Activated T-cell treated with anti-CD3 and anti-CD28 coated beads, Interleukin-2, amount 50 U/mL, for 72 hours (primary cell): ENCODE measurements at regions not wholly inside any gene's neighbourhood (a gene's known extent, or its start where the extent isn't known, plus 50 kb on each side); places are given as distances from the start of the nearest gene placed in this dataset.

Experiments
- ATAC-seq, 2 donors: fragments of 150-1000 bp; cut with Tn5 transposase; replicated peaks in 1 of 2; 2 replicates each; pipeline ENCODE4 v1.10.0; 2021; ENCODE audit warnings: moderate library complexity in 2 of 2, mild to moderate bottlenecking in 1 of 2
- DNase-seq, 2 donors: peaks; one replicate each; pipeline ENCODE4 v3.0.0; 2021 to 2022; ENCODE audit warnings: mixed read lengths in 1 of 2
- H3K27ac Mint-ChIP-seq: one replicate; pipeline ENCODE4 v1.8.0; 2022; ENCODE audit warnings: mild to moderate bottlenecking, moderate library complexity, mixed read lengths
- H3K27me3 Mint-ChIP-seq: one replicate; pipeline ENCODE4 v1.8.0; 2022; ENCODE audit warnings: low read depth, mixed read lengths
- H3K36me3 Mint-ChIP-seq, 2 donors: one replicate each; pipeline ENCODE4 v1.8.0; 2022; ENCODE audit warnings: mixed read lengths in 2 of 2, mild to moderate bottlenecking in 1 of 2; ENCODE audit not compliant: insufficient read depth in 2 of 2
- H3K4me1 Mint-ChIP-seq: one replicate; pipeline ENCODE4 v1.8.0; 2022; ENCODE audit warnings: low read depth, mixed read lengths
- H3K4me3 Mint-ChIP-seq, 2 donors: one replicate each; pipeline ENCODE4 v1.8.0; 2022; ENCODE audit warnings: mild to moderate bottlenecking in 2 of 2, mixed read lengths in 2 of 2, moderate library complexity in 2 of 2
- H3K9me3 Mint-ChIP-seq, 2 donors: one replicate each; pipeline ENCODE4 v1.8.0; 2022; ENCODE audit warnings: mixed read lengths in 2 of 2

- Mint-ChIP-seq H3K4me3 (no peak overlapping the region), H3K4me1 (no peaks in the 10 kb centered on the region), H3K27ac (no peak overlapping the region), H3K27me3 (peaks cover 12% of the 10 kb centered on the region), H3K9me3 (no peaks in the 10 kb centered on the region), H3K36me3 (no peaks in the 10 kb centered on the region)
- no peak for DNase-seq
- no peak for ATAC-seq
Observed at GRCh38 chr3:10746684-10747083, 69.3 kb upstream of the SLC6A11 start.

GRCh38 chr3:10747341-10747740 is 68.7 kb upstream of the SLC6A11 start:
- ATAC-seq (no peak), DNase-seq (no peak)
- Mint-ChIP-seq H3K9me3 (no peaks in the 10 kb centered on the region), H3K27ac (no peak overlapping the region), H3K36me3 (no peaks in the 10 kb centered on the region), H3K27me3 (peaks cover 12% of the 10 kb centered on the region), H3K4me1 (no peaks in the 10 kb centered on the region), H3K4me3 (no peak overlapping the region)

DNA sequence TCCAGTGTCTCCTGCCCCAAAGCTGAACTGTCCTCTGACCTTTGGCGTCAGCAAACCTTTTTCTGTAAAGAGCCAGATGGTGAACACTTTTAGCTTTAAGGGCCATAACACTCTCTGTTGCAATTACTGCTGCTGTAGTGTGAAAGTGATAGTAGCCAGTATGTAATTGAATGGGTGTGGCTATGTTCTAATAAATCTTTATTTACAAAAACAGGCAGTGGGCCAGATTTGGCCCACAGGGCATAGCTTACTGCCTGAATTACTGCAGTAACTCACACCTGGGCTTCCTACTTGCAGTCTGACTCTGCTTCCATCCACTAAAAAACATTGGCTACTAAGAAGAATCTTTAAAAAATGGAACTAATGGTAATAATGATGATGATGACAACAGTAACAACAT is 68.0 kb upstream of the SLC6A11 start:
- H3K4me3 Mint-ChIP-seq, result no peak overlapping the region
- no peaks in the 10 kb centered on the region for H3K9me3 Mint-ChIP-seq
- ATAC-seq (no peak), DNase-seq (no peak)
- H3K36me3 Mint-ChIP-seq, result no peaks in the 10 kb centered on the region
- H3K27me3 Mint-ChIP-seq, result peaks cover 13% of the 10 kb centered on the region
- no peak overlapping the region for H3K27ac Mint-ChIP-seq
- H3K4me1 Mint-ChIP-seq, result no peaks in the 10 kb centered on the region

DNA sequence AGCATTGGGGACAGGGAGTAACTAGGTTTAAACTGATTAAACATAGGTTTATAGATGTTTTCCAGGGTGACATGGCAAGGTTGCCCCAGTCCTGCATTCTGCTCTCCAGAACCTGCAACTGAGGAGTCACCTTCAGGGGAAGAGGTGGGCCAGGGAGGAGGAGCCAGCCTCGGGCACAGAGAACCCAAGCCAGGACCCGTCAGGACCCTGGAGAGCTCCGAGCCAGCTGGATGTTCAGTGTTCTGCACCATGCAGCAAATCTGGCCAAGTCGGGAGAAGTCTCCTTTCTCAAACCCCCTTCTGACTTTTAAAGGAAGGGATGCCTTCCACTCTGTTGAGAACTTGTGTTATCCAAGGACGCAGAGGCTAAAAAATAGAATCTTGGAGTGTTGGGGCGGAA is 62.1 kb upstream of the SLC6A11 start:
- Mint-ChIP-seq H3K4me3 (no peak overlapping the region), H3K27me3 (peaks cover 38% of the 10 kb centered on the region), H3K36me3 (no peaks in the 10 kb centered on the region), H3K4me1 (peaks cover 16% of the 10 kb centered on the region), H3K27ac (no peak overlapping the region), H3K9me3 (no peaks in the 10 kb centered on the region)
- no peak for ATAC-seq
- peak; percentile 38 to 56 for DNase-seq

- ATAC-seq (no peak), DNase-seq (no peak)
- Mint-ChIP-seq H3K36me3 (no peaks in the 10 kb centered on the region), H3K27me3 (peaks cover 59% of the 10 kb centered on the region), H3K9me3 (no peaks in the 10 kb centered on the region), H3K4me1 (peaks cover 16% of the 10 kb centered on the region), H3K27ac (no peak overlapping the region), H3K4me3 (no peak overlapping the region)
Observed at GRCh38 chr3:10756546-10756945, 59.5 kb upstream of the SLC6A11 start.

- DNase-seq (peak; percentile 37 to 53), ATAC-seq (peak; percentile 82 to 83)
- H3K9me3 Mint-ChIP-seq, result no peaks in the 10 kb centered on the region
- no peak overlapping the region for H3K27ac Mint-ChIP-seq
- H3K27me3 Mint-ChIP-seq, result peaks cover 61% of the 10 kb centered on the region
- peaks cover 16% of the 10 kb centered on the region for H3K4me1 Mint-ChIP-seq
- H3K36me3 Mint-ChIP-seq, result no peaks in the 10 kb centered on the region
- H3K4me3 Mint-ChIP-seq, result no peak overlapping the region
Observed at GRCh38 chr3:10757021-10757820, 58.8 kb upstream of the SLC6A11 start.

- peaks cover 16% of the 10 kb centered on the region for H3K4me1 Mint-ChIP-seq
- H3K27ac Mint-ChIP-seq, result no peak overlapping the region
- DNase-seq (peak; percentile 33 to 65), ATAC-seq (peak; percentile 83 to 84)
- no peaks in the 10 kb centered on the region for H3K9me3 Mint-ChIP-seq
- H3K4me3 Mint-ChIP-seq, result no peak overlapping the region
- H3K27me3 Mint-ChIP-seq, result peaks cover 57% of the 10 kb centered on the region
- no peaks in the 10 kb centered on the region for H3K36me3 Mint-ChIP-seq
Observed at GRCh38 chr3:10757821-10758130, 58.3 kb upstream of the SLC6A11 start.

GRCh38 chr3:10758304-10759037 is 57.6 kb upstream of the SLC6A11 start:
- H3K4me3 Mint-ChIP-seq, result no peak overlapping the region
- H3K9me3 Mint-ChIP-seq, result no peaks in the 10 kb centered on the region
- H3K4me1 Mint-ChIP-seq, result peaks cover 16% of the 10 kb centered on the region
- H3K27me3 Mint-ChIP-seq, result peaks cover 50% of the 10 kb centered on the region
- H3K36me3 Mint-ChIP-seq, result no peaks in the 10 kb centered on the region
- no peak overlapping the region for H3K27ac Mint-ChIP-seq
- DNase-seq (peak; percentile 47 to 54), ATAC-seq (peak; percentile 41 to 43)

DNA sequence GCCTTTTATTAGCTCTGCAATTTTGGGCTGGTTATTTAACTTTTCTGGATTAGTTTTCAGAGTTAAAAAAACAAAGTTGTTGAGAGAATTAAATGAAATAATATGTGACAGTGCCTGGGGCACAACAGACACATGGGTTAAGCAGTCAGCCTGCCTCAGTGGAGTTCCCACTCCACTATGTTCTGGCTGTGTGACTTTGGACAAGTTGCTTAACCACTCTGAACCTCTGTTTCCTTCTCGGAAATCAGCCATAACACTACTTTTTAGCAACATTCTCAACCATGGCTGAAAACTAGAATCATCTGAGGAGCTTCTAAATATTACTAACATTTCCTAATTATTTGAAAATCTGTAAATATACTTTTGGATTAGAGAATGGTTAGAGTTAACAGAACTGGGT is 56.5 kb upstream of the SLC6A11 start:
- peaks cover 16% of the 10 kb centered on the region for H3K4me1 Mint-ChIP-seq
- H3K4me3 Mint-ChIP-seq, result no peak overlapping the region
- no peak overlapping the region for H3K27ac Mint-ChIP-seq
- peaks cover 40% of the 10 kb centered on the region for H3K27me3 Mint-ChIP-seq
- no peaks in the 10 kb centered on the region for H3K9me3 Mint-ChIP-seq
- no peak for DNase-seq
- no peak for ATAC-seq
- H3K36me3 Mint-ChIP-seq, result no peaks in the 10 kb centered on the region

GRCh38 chr3:10760199-10760598 is 55.8 kb upstream of the SLC6A11 start:
- ATAC-seq, result no peak

DNA sequence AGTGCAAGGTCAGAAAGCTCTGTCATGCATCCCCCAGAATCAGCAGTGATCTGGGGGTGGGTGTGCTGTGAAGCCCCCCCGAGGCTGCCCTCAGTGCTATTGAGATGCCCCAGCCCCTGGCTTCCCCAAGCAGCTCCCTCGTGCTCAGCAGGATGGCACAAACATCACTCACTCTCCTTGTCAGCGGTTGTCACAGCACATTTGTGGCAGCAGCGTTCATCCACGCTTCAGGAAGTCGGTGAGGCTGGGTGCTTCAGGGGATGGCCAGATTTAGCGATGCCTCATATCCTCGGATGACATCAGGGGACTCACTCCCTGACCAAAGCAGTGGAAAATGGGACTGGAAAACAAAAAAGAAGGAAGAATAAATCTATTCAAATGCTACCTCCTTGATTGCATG is 54.4 kb upstream of the SLC6A11 start:
- ATAC-seq (no peak), DNase-seq (no peak)
- Mint-ChIP-seq H3K4me1 (peaks cover 16% of the 10 kb centered on the region), H3K27me3 (peaks cover 38% of the 10 kb centered on the region), H3K4me3 (no peak overlapping the region), H3K36me3 (no peaks in the 10 kb centered on the region), H3K9me3 (no peaks in the 10 kb centered on the region), H3K27ac (no peak overlapping the region)

More at GRCh38 chr3:10760199-10760598, 55.8 kb upstream of the SLC6A11 start:
- Mint-ChIP-seq H3K4me1 (peaks cover 16% of the 10 kb centered on the region), H3K36me3 (no peaks in the 10 kb centered on the region), H3K9me3 (no peaks in the 10 kb centered on the region), H3K27me3 (peaks cover 37% of the 10 kb centered on the region), H3K4me3 (no peak overlapping the region), H3K27ac (no peak overlapping the region)
- DNase-seq, result no peak

GRCh38 chr3:10762116-10762515 is 53.9 kb upstream of the SLC6A11 start:
- ATAC-seq (no peak), DNase-seq (no peak)
- Mint-ChIP-seq H3K4me3 (no peak overlapping the region), H3K36me3 (no peaks in the 10 kb centered on the region), H3K4me1 (peaks cover 10% of the 10 kb centered on the region), H3K9me3 (no peaks in the 10 kb centered on the region), H3K27me3 (peaks cover 38% of the 10 kb centered on the region), H3K27ac (no peak overlapping the region)

DNA sequence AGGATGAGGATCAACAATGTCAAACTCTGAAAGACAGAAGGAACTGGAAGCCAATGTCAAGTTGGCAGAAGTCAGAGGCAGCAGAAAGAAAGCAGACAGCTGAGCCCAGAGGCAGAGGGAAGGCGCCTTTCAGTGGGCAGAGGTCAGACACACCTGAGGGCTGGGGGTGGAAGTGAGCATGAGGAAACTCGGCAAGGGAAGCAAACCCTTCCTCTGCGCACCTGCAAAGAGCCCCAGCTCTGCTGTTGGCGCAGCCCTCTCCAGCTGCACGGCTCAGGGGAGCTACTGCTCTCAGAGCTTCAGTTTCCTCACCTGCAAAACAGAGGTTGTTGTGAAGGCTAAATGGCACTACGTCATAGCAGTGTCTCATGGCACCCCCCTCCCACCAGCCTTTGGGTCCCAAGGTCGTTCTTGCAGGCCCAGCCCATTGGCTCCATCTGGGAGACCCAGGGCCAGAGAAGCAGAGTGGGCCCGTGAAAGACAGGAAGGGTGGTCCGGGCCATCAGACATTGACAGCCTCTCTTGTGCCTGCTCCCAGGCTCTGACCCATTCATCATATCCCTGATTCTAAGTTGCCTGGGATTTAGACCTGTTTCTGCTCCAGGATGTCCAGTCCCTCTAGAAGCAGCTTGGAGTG is 53.3 kb upstream of the SLC6A11 start:
- Mint-ChIP-seq H3K4me1 (peaks cover 4% of the 10 kb centered on the region), H3K9me3 (no peaks in the 10 kb centered on the region), H3K4me3 (no peak overlapping the region), H3K27me3 (peaks cover 39% of the 10 kb centered on the region), H3K27ac (no peak overlapping the region), H3K36me3 (no peaks in the 10 kb centered on the region)
- DNase-seq, result no peak
- ATAC-seq, result no peak
